ENCODE measurements at regions not wholly inside any gene's neighbourhood (a gene's known extent, or its start where the extent isn't known, plus 50 kb on each side); places are given as distances from the start of the nearest gene placed in this dataset.

- intact Hi-C loops (cut with micrococcal nuclease) = no loop called here
- POLR2A ChIA-PET = no interaction called here
- H3K9me3 Mint-ChIP-seq = peaks cover 11% of the 10 kb centered on the region
- peaks cover 18% of the 10 kb centered on the region for H3K27me3 Mint-ChIP-seq
- no peaks in the 10 kb centered on the region for H3K36me3 Mint-ChIP-seq
- no peak overlapping the region for H3K4me3 Mint-ChIP-seq
- no peak for DNase-seq
- no peak overlapping the region for H3K27ac Mint-ChIP-seq
- CTCF ChIA-PET = interaction anchor here (0.8 kb wide), 1 partner anchor 9 kb away, joined by 3 read pairs; no protein-coding TSS in a partner anchor
- peaks cover 2% of the 10 kb centered on the region for H3K4me1 Mint-ChIP-seq (ENCODE audit: low read depth)
Measured at GRCh38 chr11:13109616-13110015, 100.5 kb downstream of the RASSF10 start.

- Mint-ChIP-seq H3K4me3 (no peak overlapping the region), H3K27ac (no peak overlapping the region), H3K4me1 (ENCODE audit: low read depth) (peaks cover 2% of the 10 kb centered on the region), H3K36me3 (no peaks in the 10 kb centered on the region), H3K27me3 (peaks cover 12% of the 10 kb centered on the region), H3K9me3 (peaks cover 11% of the 10 kb centered on the region)
- ChIA-PET POLR2A (no interaction called here), CTCF (no interaction called here)
- intact Hi-C loops (cut with micrococcal nuclease) = no loop called here
- DNase-seq = no peak
Measured at GRCh38 chr11:13110145-13110544, 101.0 kb downstream of the RASSF10 start.

- Mint-ChIP-seq H3K27ac (no peak overlapping the region), H3K9me3 (peaks cover 11% of the 10 kb centered on the region), H3K27me3 (peaks cover 12% of the 10 kb centered on the region), H3K4me1 (ENCODE audit: low read depth) (peaks cover 2% of the 10 kb centered on the region), H3K4me3 (no peak overlapping the region), H3K36me3 (no peaks in the 10 kb centered on the region)
- ChIA-PET CTCF (no interaction called here), POLR2A (no interaction called here)
- intact Hi-C loops (cut with micrococcal nuclease) = no loop called here
- no peak for DNase-seq
Measured at GRCh38 chr11:13110929-13111812, 102.1 kb downstream of the RASSF10 start.

GRCh38 chr11:13111813-13112130, 102.7 kb downstream of the RASSF10 start:
- H3K27ac Mint-ChIP-seq = no peak overlapping the region
- peaks cover 12% of the 10 kb centered on the region for H3K27me3 Mint-ChIP-seq
- intact Hi-C loops (cut with micrococcal nuclease) = no loop called here
- POLR2A ChIA-PET = no interaction called here
- H3K9me3 Mint-ChIP-seq = peaks cover 11% of the 10 kb centered on the region
- no peak overlapping the region for H3K4me3 Mint-ChIP-seq
- H3K36me3 Mint-ChIP-seq = no peaks in the 10 kb centered on the region
- H3K4me1 Mint-ChIP-seq (ENCODE audit: low read depth) = peaks cover 2% of the 10 kb centered on the region
- no peak for DNase-seq
- CTCF ChIA-PET = no interaction called here

- POLR2A ChIA-PET = no interaction called here
- Mint-ChIP-seq H3K9me3 (no peaks in the 10 kb centered on the region), H3K27ac (no peak overlapping the region), H3K36me3 (no peaks in the 10 kb centered on the region), H3K4me3 (no peak overlapping the region), H3K27me3 (peaks cover 18% of the 10 kb centered on the region), H3K4me1 (ENCODE audit: low read depth) (peaks cover 2% of the 10 kb centered on the region)
- DNase-seq = peak; percentile 13
- CTCF ChIA-PET = no interaction called here
- intact Hi-C loops (cut with micrococcal nuclease) = no loop called here
Measured at GRCh38 chr11:13114566-13115379, 105.7 kb downstream of the RASSF10 start.

GRCh38 chr11:13115380-13115675, 106.2 kb downstream of the RASSF10 start:
- Mint-ChIP-seq H3K27ac (no peak overlapping the region), H3K9me3 (no peaks in the 10 kb centered on the region), H3K4me3 (no peak overlapping the region), H3K36me3 (no peaks in the 10 kb centered on the region), H3K27me3 (peaks cover 18% of the 10 kb centered on the region), H3K4me1 (ENCODE audit: low read depth) (peaks cover 2% of the 10 kb centered on the region)
- intact Hi-C loops (cut with micrococcal nuclease) = no loop called here
- POLR2A ChIA-PET = no interaction called here
- DNase-seq = no peak
- CTCF ChIA-PET = no interaction called here

GRCh38 chr11:13116491-13116890, 107.4 kb downstream of the RASSF10 start:
- DNase-seq = no peak
- Mint-ChIP-seq H3K36me3 (no peaks in the 10 kb centered on the region), H3K9me3 (no peaks in the 10 kb centered on the region), H3K27ac (no peak overlapping the region), H3K4me3 (no peak overlapping the region), H3K27me3 (peaks cover 18% of the 10 kb centered on the region), H3K4me1 (ENCODE audit: low read depth) (peaks cover 2% of the 10 kb centered on the region)
- POLR2A ChIA-PET = no interaction called here
- CTCF ChIA-PET = no interaction called here
- intact Hi-C loops (cut with micrococcal nuclease) = no loop called here

GRCh38 chr11:13117344-13117743, 108.2 kb downstream of the RASSF10 start:
- CTCF ChIA-PET = no interaction called here
- peaks cover 19% of the 10 kb centered on the region for H3K27me3 Mint-ChIP-seq
- POLR2A ChIA-PET = no interaction called here
- DNase-seq = no peak
- H3K4me3 Mint-ChIP-seq = no peak overlapping the region
- no peak overlapping the region for H3K27ac Mint-ChIP-seq
- intact Hi-C loops (cut with micrococcal nuclease) = no loop called here
- H3K9me3 Mint-ChIP-seq = no peaks in the 10 kb centered on the region
- no peaks in the 10 kb centered on the region for H3K4me1 Mint-ChIP-seq (ENCODE audit: low read depth)
- H3K36me3 Mint-ChIP-seq = no peaks in the 10 kb centered on the region

- Mint-ChIP-seq H3K27ac (no peak overlapping the region), H3K36me3 (no peaks in the 10 kb centered on the region), H3K4me1 (ENCODE audit: low read depth) (no peaks in the 10 kb centered on the region), H3K4me3 (no peak overlapping the region), H3K27me3 (peaks cover 24% of the 10 kb centered on the region), H3K9me3 (no peaks in the 10 kb centered on the region)
- ChIA-PET CTCF (no interaction called here), POLR2A (no interaction called here)
- intact Hi-C loops (cut with micrococcal nuclease) = no loop called here
- no peak for DNase-seq
Measured at GRCh38 chr11:13118194-13118593, 109.1 kb downstream of the RASSF10 start.

GRCh38 chr11:13118650-13119049, 109.5 kb downstream of the RASSF10 start:
- intact Hi-C loops (cut with micrococcal nuclease) = no loop called here
- no peak for DNase-seq
- POLR2A ChIA-PET = no interaction called here
- Mint-ChIP-seq H3K4me3 (no peak overlapping the region), H3K4me1 (ENCODE audit: low read depth) (no peaks in the 10 kb centered on the region), H3K27me3 (peaks cover 25% of the 10 kb centered on the region), H3K36me3 (no peaks in the 10 kb centered on the region), H3K9me3 (no peaks in the 10 kb centered on the region), H3K27ac (no peak overlapping the region)
- CTCF ChIA-PET = no interaction called here

GRCh38 chr11:13119361-13119760, 110.2 kb downstream of the RASSF10 start:
- H3K27me3 Mint-ChIP-seq = peaks cover 31% of the 10 kb centered on the region
- no peaks in the 10 kb centered on the region for H3K36me3 Mint-ChIP-seq
- DNase-seq = no peak
- no peak overlapping the region for H3K27ac Mint-ChIP-seq
- ChIA-PET POLR2A (no interaction called here), CTCF (interaction anchor here (0.6 kb wide), 1 partner anchor 119 kb away, joined by 3 read pairs; no protein-coding TSS in a partner anchor)
- H3K9me3 Mint-ChIP-seq = no peaks in the 10 kb centered on the region
- no peaks in the 10 kb centered on the region for H3K4me1 Mint-ChIP-seq (ENCODE audit: low read depth)
- no peak overlapping the region for H3K4me3 Mint-ChIP-seq
- intact Hi-C loops (cut with micrococcal nuclease) = no loop called here

GRCh38 chr11:13119941-13120520, 110.9 kb downstream of the RASSF10 start:
- Mint-ChIP-seq H3K9me3 (no peaks in the 10 kb centered on the region), H3K4me1 (ENCODE audit: low read depth) (no peaks in the 10 kb centered on the region), H3K36me3 (no peaks in the 10 kb centered on the region), H3K27me3 (peaks cover 35% of the 10 kb centered on the region), H3K4me3 (no peak overlapping the region), H3K27ac (no peak overlapping the region)
- no peak for DNase-seq
- ChIA-PET POLR2A (no interaction called here), CTCF (interaction anchor here (0.6 kb wide), 1 partner anchor 119 kb away, joined by 3 read pairs; no protein-coding TSS in a partner anchor)
- intact Hi-C loops (cut with micrococcal nuclease) = no loop called here

All from activated CD4-positive, alpha-beta memory T cell treated with anti-CD3 and anti-CD28 coated beads for 36 hours (primary cell).